H9 (cell line): ENCODE measurements at regions not wholly inside any gene's neighbourhood (a gene's known extent, or its start where the extent isn't known, plus 50 kb on each side); places are given as distances from the start of the nearest gene placed in this dataset.

ENCODE experiments used
- DNase-seq: peaks from one replicate; pipeline ENCODE4 v3.0.0-alpha.2; 2017
- H2AFZ ChIP-seq: one replicate; pipeline ENCODE4 v1.6.1; 2013; ENCODE audit warnings: mild to moderate bottlenecking, low read length, control low read depth, moderate library complexity
- H2AK5ac ChIP-seq: 2 replicates; pipeline ENCODE4 v1.6.1; 2013; ENCODE audit warnings: low read length, control low read depth, mixed read lengths; ENCODE audit not compliant: insufficient read length
- H2BK120ac ChIP-seq: one replicate; pipeline ENCODE4 v1.6.1; 2013; ENCODE audit warnings: low read depth, mild to moderate bottlenecking, low read length, control low read depth, inconsistent platforms; ENCODE audit not compliant: poor library complexity, severe bottlenecking
- H2BK12ac ChIP-seq: 2 replicates; pipeline ENCODE4 v1.6.1; 2013; ENCODE audit warnings: low read length, control low read depth, mixed read lengths, low read depth; ENCODE audit not compliant: insufficient read length
- H2BK15ac ChIP-seq: 2 replicates; pipeline ENCODE4 v1.6.1; 2013; ENCODE audit warnings: low read depth, low read length, control low read depth
- H2BK20ac ChIP-seq: one replicate; pipeline ENCODE4 v1.6.1; 2013; ENCODE audit warnings: low read depth, mild to moderate bottlenecking, low read length, control low read depth, inconsistent platforms; ENCODE audit not compliant: poor library complexity, severe bottlenecking
- H2BK5ac ChIP-seq: 2 replicates; pipeline ENCODE4 v1.6.1; 2013; ENCODE audit warnings: low read length, control low read depth, mixed read lengths; ENCODE audit not compliant: insufficient read length
- H3K14ac ChIP-seq: 2 replicates; pipeline ENCODE4 v1.6.1; 2013; ENCODE audit warnings: low read length, control low read depth; ENCODE audit not compliant: insufficient read depth
- H3K18ac ChIP-seq: 2 replicates; pipeline ENCODE4 v1.6.1; 2013; ENCODE audit warnings: low read depth, mild to moderate bottlenecking, mixed read lengths, low read length, control low read depth; ENCODE audit not compliant: insufficient read length
- H3K23ac ChIP-seq: 2 replicates; pipeline ENCODE4 v1.6.1; 2013; ENCODE audit warnings: low read length, control low read depth, mixed read lengths, low read depth; ENCODE audit not compliant: insufficient read length
- H3K23me2 ChIP-seq: 2 replicates; pipeline ENCODE4 v1.6.1; 2013; ENCODE audit warnings: low read depth, mild to moderate bottlenecking, mixed read lengths, low read length, control low read depth; ENCODE audit not compliant: insufficient read length, poor library complexity, severe bottlenecking
- H3K27ac ChIP-seq: 2 replicates; pipeline ENCODE4 v1.5.1; 2013; ENCODE audit warnings: low read length, control low read depth, mixed read lengths, low read depth; ENCODE audit not compliant: insufficient read length
- H3K27me3 ChIP-seq: 2 replicates; pipeline ENCODE4 v1.6.1; 2013; ENCODE audit warnings: low read length, control low read depth, inconsistent platforms; ENCODE audit not compliant: insufficient read depth
- H3K4ac ChIP-seq: 2 replicates; pipeline ENCODE4 v1.6.1; 2013; ENCODE audit warnings: low read depth, mild to moderate bottlenecking, control low read depth, inconsistent platforms, low read length, moderate library complexity
- H3K4me1 ChIP-seq: 2 replicates; pipeline ENCODE4 v1.6.1; 2013; ENCODE audit warnings: low read length, control low read depth, inconsistent platforms; ENCODE audit not compliant: insufficient read depth
- H3K4me2 ChIP-seq: 2 replicates; pipeline ENCODE4 v1.6.1; 2013; ENCODE audit warnings: low read length, control low read depth, mixed read lengths; ENCODE audit not compliant: insufficient read length, insufficient read depth
- H3K56ac ChIP-seq: 2 replicates; pipeline ENCODE4 v1.6.1; 2013; ENCODE audit warnings: low read depth, mild to moderate bottlenecking, mixed read lengths, low read length, control low read depth; ENCODE audit not compliant: insufficient read length
- H3K79me1 ChIP-seq: 2 replicates; pipeline ENCODE4 v1.6.1; 2013; ENCODE audit warnings: low read depth, mild to moderate bottlenecking, moderate library complexity, low read length, control low read depth, inconsistent platforms; ENCODE audit not compliant: insufficient read depth, poor library complexity, severe bottlenecking
- H3K79me2 ChIP-seq: 2 replicates; pipeline ENCODE4 v1.6.1; 2013; ENCODE audit warnings: low read length, control low read depth, inconsistent platforms; ENCODE audit not compliant: insufficient read depth
- H3K9ac ChIP-seq: 2 replicates; pipeline ENCODE4 v1.6.1; 2013; ENCODE audit warnings: low read length, control low read depth, mixed read lengths; ENCODE audit not compliant: insufficient read length; ENCODE audit errors: extremely low read depth
- H3K9me3 ChIP-seq: one replicate; pipeline ENCODE4 v1.6.1; 2013; ENCODE audit warnings: low read depth, low read length, inconsistent platforms; ENCODE audit not compliant: control insufficient read depth
- H3T11ph ChIP-seq: one replicate; pipeline ENCODE4 v1.6.1; 2013; ENCODE audit warnings: mild to moderate bottlenecking, low read length, control low read depth, inconsistent platforms
- H4K20me1 ChIP-seq: one replicate; pipeline ENCODE4 v1.6.1; 2013; ENCODE audit not compliant: control insufficient read depth, insufficient read length, insufficient read depth
- H4K5ac ChIP-seq: 2 replicates; pipeline ENCODE4 v1.6.1; 2013; ENCODE audit warnings: low read depth, mild to moderate bottlenecking, mixed read lengths, low read length, control low read depth; ENCODE audit not compliant: insufficient read length
- H4K8ac ChIP-seq: replicated peaks from 2 replicates; pipeline ENCODE4 v1.6.1; 2013; ENCODE audit warnings: low read length, control low read depth, mixed read lengths, low read depth; ENCODE audit not compliant: insufficient read length
- H4K91ac ChIP-seq: 2 replicates; pipeline ENCODE4 v1.6.1; 2013; ENCODE audit warnings: low read depth, mild to moderate bottlenecking, moderate library complexity, mixed read lengths, low read length, control low read depth; ENCODE audit not compliant: insufficient read length
- H3K27ac Mint-ChIP-seq, 3 experiments: 2 replicates in 2 of 3; 3 replicates in 1 of 3; pipeline ENCODE4 v1.8.0; 2020 to 2021; ENCODE audit warnings: mixed read lengths in 3 of 3, mild to moderate bottlenecking in 1 of 3, moderate library complexity in 1 of 3
- H3K27me3 Mint-ChIP-seq: 2 replicates; pipeline ENCODE4 v1.8.0; 2021; ENCODE audit warnings: low read depth, mild to moderate bottlenecking, moderate library complexity, mixed read lengths
- H3K36me3 Mint-ChIP-seq, 3 experiments: 2 replicates in 2 of 3; 3 replicates in 1 of 3; pipeline ENCODE4 v1.8.0; 2020 to 2021; ENCODE audit warnings: low read depth in 3 of 3, mixed read lengths in 3 of 3; ENCODE audit not compliant: insufficient read depth in 1 of 3
- H3K4me1 Mint-ChIP-seq, 2 experiments: 2 replicates each; pipeline ENCODE4 v1.8.0; 2020; ENCODE audit warnings: mixed read lengths in 2 of 2
- H3K4me3 Mint-ChIP-seq, 2 experiments: 2 replicates in 1 of 2; 3 replicates in 1 of 2; pipeline ENCODE4 v1.8.0; 2020 to 2021; ENCODE audit warnings: mild to moderate bottlenecking in 2 of 2, mixed read lengths in 2 of 2, moderate library complexity in 1 of 2
- H3K9me3 Mint-ChIP-seq, 2 experiments: 2 replicates in 1 of 2; 3 replicates in 1 of 2; pipeline ENCODE4 v1.8.0; 2020; ENCODE audit warnings: mild to moderate bottlenecking in 2 of 2, mixed read lengths in 2 of 2, moderate library complexity in 1 of 2
- WGBS: extraction: QIAGEN DNeasy Blood & Tissue Kit; methylation state at CpG from one replicate; pipeline ENCODE4 v1.1.7; 2013; ENCODE audit warnings: missing lambda C conversion rate, low lambda C conversion rate, mixed read lengths; ENCODE audit not compliant: insufficient read length; ENCODE audit errors: extremely low coverage; 5-methylcytosine and 5-hydroxymethylcytosine counted together
- TF ChIP-seq, protein P1 (sequence below): fragments of 200-600 bp; sonication (generic); conservative IDR thresholded peaks from 3 replicates; pipeline ENCODE4 v1.8.0; 2021; ENCODE audit warnings: antibody characterized with exemption, mild to moderate bottlenecking

DNA sequence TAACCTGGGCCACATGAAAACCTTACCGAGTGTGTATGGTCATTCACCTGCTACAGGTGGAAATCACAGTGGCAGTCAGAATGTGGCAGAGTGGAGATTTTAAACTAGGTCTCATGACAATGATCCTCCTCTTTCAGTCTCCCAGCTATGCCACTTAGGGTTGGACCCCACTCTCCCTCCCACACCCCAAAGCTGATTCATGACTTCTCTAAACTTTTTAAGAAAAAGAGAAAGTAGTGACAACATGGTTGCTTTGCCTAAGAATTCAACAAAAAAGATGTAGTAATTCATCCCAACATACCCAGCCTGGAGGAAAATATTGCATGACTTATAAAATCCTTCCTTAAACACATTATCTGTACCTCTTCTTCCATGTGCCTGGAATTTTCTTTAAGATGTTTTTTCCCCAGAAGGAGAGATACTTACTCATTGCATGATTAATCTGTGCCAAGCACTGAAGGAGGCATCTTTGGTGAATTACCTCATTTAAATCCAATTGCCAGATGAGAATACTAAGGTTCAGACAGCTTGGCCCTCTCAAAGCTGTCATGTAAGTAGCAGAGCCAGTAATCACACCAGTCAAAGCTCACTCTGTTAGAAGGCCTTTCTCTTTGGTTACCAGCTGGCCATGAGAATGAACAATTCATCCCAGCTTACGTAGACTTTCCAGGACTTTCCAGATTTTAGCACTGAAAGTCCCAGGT is 119.9 kb downstream of the COPRS start:
- Histone ChIP-seq H2AFZ (no peak overlapping the region), H2BK20ac (no peak overlapping the region), H3K23me2 (no peaks in the 10 kb centered on the region), H3K4ac (no peak overlapping the region), H2AK5ac (no peak overlapping the region), H4K91ac (no peak overlapping the region), H2BK12ac (no peak overlapping the region), H4K5ac (no peak overlapping the region), H3K9me3 (no peaks in the 10 kb centered on the region), H3T11ph (no peak overlapping the region), H2BK15ac (no peak overlapping the region), H3K4me1 (no peaks in the 10 kb centered on the region), H3K23ac (no peak overlapping the region), H3K4me2 (no peak overlapping the region), H2BK120ac (no peak overlapping the region), H3K27me3 (no peaks in the 10 kb centered on the region), H3K27ac (no peak overlapping the region), H3K18ac (no peak overlapping the region), H3K14ac (no peak overlapping the region), H3K9ac (no peak overlapping the region), H4K8ac (no peak overlapping the region), H3K79me2 (no peaks in the 10 kb centered on the region), H4K20me1 (no peaks in the 10 kb centered on the region), H2BK5ac (no peak overlapping the region), H3K79me1 (no peaks in the 10 kb centered on the region), H3K56ac (no peak overlapping the region)
- no CpG with 5 or more reads among the region's 2 CpGs for whole genome bisulfite sequencing
- TF ChIP-seq, protein P1, sequence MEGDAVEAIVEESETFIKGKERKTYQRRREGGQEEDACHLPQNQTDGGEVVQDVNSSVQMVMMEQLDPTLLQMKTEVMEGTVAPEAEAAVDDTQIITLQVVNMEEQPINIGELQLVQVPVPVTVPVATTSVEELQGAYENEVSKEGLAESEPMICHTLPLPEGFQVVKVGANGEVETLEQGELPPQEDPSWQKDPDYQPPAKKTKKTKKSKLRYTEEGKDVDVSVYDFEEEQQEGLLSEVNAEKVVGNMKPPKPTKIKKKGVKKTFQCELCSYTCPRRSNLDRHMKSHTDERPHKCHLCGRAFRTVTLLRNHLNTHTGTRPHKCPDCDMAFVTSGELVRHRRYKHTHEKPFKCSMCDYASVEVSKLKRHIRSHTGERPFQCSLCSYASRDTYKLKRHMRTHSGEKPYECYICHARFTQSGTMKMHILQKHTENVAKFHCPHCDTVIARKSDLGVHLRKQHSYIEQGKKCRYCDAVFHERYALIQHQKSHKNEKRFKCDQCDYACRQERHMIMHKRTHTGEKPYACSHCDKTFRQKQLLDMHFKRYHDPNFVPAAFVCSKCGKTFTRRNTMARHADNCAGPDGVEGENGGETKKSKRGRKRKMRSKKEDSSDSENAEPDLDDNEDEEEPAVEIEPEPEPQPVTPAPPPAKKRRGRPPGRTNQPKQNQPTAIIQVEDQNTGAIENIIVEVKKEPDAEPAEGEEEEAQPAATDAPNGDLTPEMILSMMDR: no peak
- Mint-ChIP-seq H3K4me3 (no peak overlapping the region; a peak in 1 of 5 replicates), H3K9me3 (no peaks in the 10 kb centered on the region), H3K36me3 (no peaks in the 10 kb centered on the region), H3K4me1 (peaks cover 9 to 14% of the 10 kb centered on the region in 2 experiments), H3K27me3 (no peaks in the 10 kb centered on the region; the same call in 1 of the 2 replicates), H3K27ac (no peak overlapping the region)
- DNase-seq: no peak
